Progenitor cell of endocrine pancreas (in vitro differentiated cells): ENCODE measurements at regions not wholly inside any gene's neighbourhood (a gene's known extent, or its start where the extent isn't known, plus 50 kb on each side); places are given as distances from the start of the nearest gene placed in this dataset.

Source experiments
- DNase-seq: peaks from one replicate; pipeline ENCODE4 v3.0.0; 2021; ENCODE audit warnings: low spot score; ENCODE audit not compliant: unreplicated experiment
- H3K27ac Mint-ChIP-seq: 2 replicates; pipeline ENCODE4 v1.8.0; 2021; ENCODE audit warnings: mild to moderate bottlenecking, moderate library complexity, mixed read lengths
- H3K27me3 Mint-ChIP-seq: 2 replicates; pipeline ENCODE4 v1.8.0; 2021; ENCODE audit warnings: mixed read lengths
- H3K36me3 Mint-ChIP-seq: 2 replicates; pipeline ENCODE4 v1.8.0; 2022; ENCODE audit warnings: mixed read lengths; ENCODE audit not compliant: insufficient read depth
- H3K4me1 Mint-ChIP-seq: 2 replicates; pipeline ENCODE4 v1.8.0; 2021; ENCODE audit warnings: low read depth, mixed read lengths
- H3K4me3 Mint-ChIP-seq: 2 replicates; pipeline ENCODE4 v1.8.0; 2021; ENCODE audit warnings: low read depth, mild to moderate bottlenecking, moderate library complexity, mixed read lengths
- H3K9me3 Mint-ChIP-seq: 2 replicates; pipeline ENCODE4 v1.8.0; 2021; ENCODE audit warnings: low read depth, mixed read lengths
- CTCF ChIP-seq: fragments of 200-600 bp; sonication (generic); IDR thresholded peaks from one replicate; pipeline ENCODE4 v1.5.0; 2021; ENCODE audit warnings: antibody characterized with exemption, mild to moderate bottlenecking; ENCODE audit not compliant: unreplicated experiment

GRCh38 chr7:54662701-54663100 lies 96.3 kb downstream of the SEC61G start:
- DNase-seq = no peak
- Mint-ChIP-seq H3K9me3 (no peaks in the 10 kb centered on the region), H3K4me1 (peaks cover 10% of the 10 kb centered on the region), H3K4me3 (no peak overlapping the region), H3K27me3 (peaks cover 58% of the 10 kb centered on the region), H3K36me3 (no peaks in the 10 kb centered on the region), H3K27ac (no peak overlapping the region)
- no peak for TF ChIP-seq CTCF

GRCh38 chr7:54653905-54654304 lies 105.1 kb downstream of the SEC61G start:
- H3K27me3 Mint-ChIP-seq = peaks cover 6% of the 10 kb centered on the region
- H3K9me3 Mint-ChIP-seq = no peaks in the 10 kb centered on the region
- no peaks in the 10 kb centered on the region for H3K36me3 Mint-ChIP-seq
- TF ChIP-seq CTCF = no peak
- H3K4me3 Mint-ChIP-seq = no peak overlapping the region
- H3K27ac Mint-ChIP-seq = no peak overlapping the region
- H3K4me1 Mint-ChIP-seq = no peaks in the 10 kb centered on the region
- DNase-seq = no peak

GRCh38 chr7:54643064-54643463 lies 100.9 kb downstream of the VSTM2A start:
- no peak overlapping the region for H3K4me3 Mint-ChIP-seq
- H3K9me3 Mint-ChIP-seq = no peaks in the 10 kb centered on the region
- H3K4me1 Mint-ChIP-seq = peaks cover 1% of the 10 kb centered on the region
- DNase-seq = no peak
- no peak overlapping the region for H3K27ac Mint-ChIP-seq
- no peaks in the 10 kb centered on the region for H3K27me3 Mint-ChIP-seq
- TF ChIP-seq CTCF = no peak
- H3K36me3 Mint-ChIP-seq = no peaks in the 10 kb centered on the region

- no peak for TF ChIP-seq CTCF
- Mint-ChIP-seq H3K27me3 (no peaks in the 10 kb centered on the region), H3K9me3 (no peaks in the 10 kb centered on the region), H3K27ac (no peak overlapping the region), H3K4me3 (no peak overlapping the region), H3K4me1 (no peaks in the 10 kb centered on the region), H3K36me3 (no peaks in the 10 kb centered on the region)
- no peak for DNase-seq
Observed at GRCh38 chr7:54637712-54638396, 95.7 kb downstream of the VSTM2A start.

GRCh38 chr7:54632696-54633095 lies 90.5 kb downstream of the VSTM2A start:
- no peak for TF ChIP-seq CTCF
- no peak overlapping the region for H3K4me3 Mint-ChIP-seq
- no peaks in the 10 kb centered on the region for H3K4me1 Mint-ChIP-seq
- no peaks in the 10 kb centered on the region for H3K27me3 Mint-ChIP-seq
- no peak overlapping the region for H3K27ac Mint-ChIP-seq
- peaks cover 7% of the 10 kb centered on the region for H3K9me3 Mint-ChIP-seq
- no peaks in the 10 kb centered on the region for H3K36me3 Mint-ChIP-seq
- no peak for DNase-seq
